Stomach (tissue), 8 donors: ENCODE measurements at regions not wholly inside any gene's neighbourhood (a gene's known extent, or its start where the extent isn't known, plus 50 kb on each side); places are given as distances from the start of the nearest gene placed in this dataset.

ENCODE experiments used
- DNase-seq, 2 donors: peaks; one replicate each; pipeline versions ENCODE4 v3.0.0 to v3.0.0-alpha.2; 2013 to 2019
- H3K27ac ChIP-seq, 5 donors: fragments of 200-600 bp in 4 of 5; sonication (generic) in 4 of 5; one replicate each; pipeline ENCODE4 v1.5.1; 2013 to 2019; ENCODE audit warnings: mild to moderate bottlenecking in 1 of 5, moderate library complexity in 1 of 5
- H3K27me3 ChIP-seq, 3 donors: fragments of 200-600 bp; sonication (generic); one replicate each; pipeline ENCODE4 v1.5.1; 2017 to 2019; ENCODE audit warnings: mixed run types in 1 of 3
- H3K36me3 ChIP-seq, 4 donors: fragments of 200-600 bp; sonication (generic); 1 replicate in 3 of 4; 2 replicates in 1 of 4; pipeline ENCODE4 v1.5.1; 2016 to 2019
- H3K4me1 ChIP-seq, 4 donors: fragments of 200-600 bp; sonication (generic); one replicate each; pipeline ENCODE4 v1.5.1; 2016 to 2019
- H3K4me3 ChIP-seq, 4 donors: fragments of 200-600 bp; sonication (generic) in 3 of 4; one replicate each; pipeline ENCODE4 v1.5.1; 2016 to 2019; ENCODE audit warnings: mild to moderate bottlenecking in 1 of 4
- H3K9me3 ChIP-seq, 4 donors: fragments of 200-600 bp; sonication (generic); one replicate each; pipeline ENCODE4 v1.5.1; 2016 to 2019
- EP300 ChIP-seq: sonication (generic); formaldehyde crosslinking; IDR thresholded peaks from one replicate; pipeline ENCODE4 v1.6.1; 2017; ENCODE audit warnings: antibody characterized with exemption
- POLR2A ChIP-seq, 4 donors: fragments of 450-650 bp; IDR thresholded peaks; one replicate each; pipeline ENCODE4 v1.6.1; 2016; ENCODE audit warnings: antibody characterized with exemption in 4 of 4, control low read depth in 2 of 4, mild to moderate bottlenecking in 1 of 4, moderate library complexity in 1 of 4
- POLR2AphosphoS5 ChIP-seq, 3 donors: sonication (generic); formaldehyde crosslinking; IDR thresholded peaks; one replicate each; pipeline ENCODE4 v1.6.1; 2016; ENCODE audit warnings: antibody characterized with exemption in 3 of 3
- WGBS, 5 donors: extraction: QIAGEN DNeasy Blood & Tissue Kit in 3 of 5; methylation state at CpG; one replicate each; pipeline versions ENCODE4 v1.1.5 to v1.1.7; 2013 to 2018; 5-methylcytosine and 5-hydroxymethylcytosine counted together
- intact Hi-C: fragments of 100-400 bp; cut with DNase I; formaldehyde crosslinking; loops from one replicate; pipeline ENCODE4 v1.15.1; 2023; ENCODE audit warnings: low total_unique reads
- TF ChIP-seq, protein P1 (sequence below), 7 experiments: fragments of 450-650 bp in 4 of 7; fragments of 200-600 bp in 3 of 7; sonication (generic) in 3 of 7; IDR thresholded peaks; one replicate each; pipeline ENCODE4 v1.5.1; 2016 to 2019; ENCODE audit warnings: antibody characterized with exemption in 7 of 7, control low read depth in 2 of 7, mild to moderate bottlenecking in 1 of 7
- donor health status: healthy with polysubstance abuse.
- donor health status: Bipolar disorder and iron deficiency.
- donor health status: healthy.

DNA sequence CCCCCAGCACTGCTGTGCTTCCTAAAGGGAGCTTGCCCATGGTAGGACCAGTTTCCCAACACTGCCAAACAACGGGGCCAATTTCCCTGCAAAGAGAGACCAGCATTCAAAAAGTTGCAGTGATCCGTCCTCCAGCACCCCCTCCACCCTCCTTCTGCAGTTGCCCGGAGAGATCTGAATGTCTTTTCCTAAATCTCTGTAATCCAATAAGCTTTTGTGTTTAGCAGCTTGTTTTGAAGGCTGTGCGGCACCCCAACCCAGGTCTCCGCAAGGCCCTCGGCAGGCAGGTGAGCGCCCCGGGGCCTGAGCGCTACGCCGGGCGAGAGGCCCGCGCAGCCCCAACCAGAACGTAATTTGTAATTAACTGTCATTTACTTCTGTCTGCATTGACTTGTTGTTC is 366.9 kb upstream of the IRX2 start:
- H3K4me1 ChIP-seq: no peaks in the 10 kb centered on the region

DNA sequence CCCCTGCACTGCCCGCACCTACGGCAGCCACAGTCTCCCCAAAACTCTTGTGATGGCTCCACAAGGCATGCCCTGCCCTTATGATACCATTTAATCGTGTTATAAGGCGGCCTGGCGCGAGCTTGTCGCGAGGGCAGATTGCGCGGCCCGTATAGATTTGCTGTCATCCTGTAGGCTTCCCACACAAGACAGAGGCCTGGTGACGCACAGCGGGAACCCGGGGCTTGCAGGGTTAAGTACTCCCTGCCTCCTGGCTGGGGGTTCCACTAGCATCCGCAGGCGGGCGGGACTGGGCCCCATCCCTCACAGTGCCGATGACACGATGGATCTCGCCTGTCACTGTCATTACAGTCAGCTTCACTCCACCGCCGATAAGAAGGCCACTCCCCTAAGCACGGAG is 364.9 kb upstream of the IRX2 start:
- no peak overlapping the region for H3K4me3 ChIP-seq
- intact Hi-C loops: no loop called here
- TF ChIP-seq POLR2AphosphoS5 (IDR thresholded peaks at IDR 0.05): no peak
- TF ChIP-seq, protein P1, sequence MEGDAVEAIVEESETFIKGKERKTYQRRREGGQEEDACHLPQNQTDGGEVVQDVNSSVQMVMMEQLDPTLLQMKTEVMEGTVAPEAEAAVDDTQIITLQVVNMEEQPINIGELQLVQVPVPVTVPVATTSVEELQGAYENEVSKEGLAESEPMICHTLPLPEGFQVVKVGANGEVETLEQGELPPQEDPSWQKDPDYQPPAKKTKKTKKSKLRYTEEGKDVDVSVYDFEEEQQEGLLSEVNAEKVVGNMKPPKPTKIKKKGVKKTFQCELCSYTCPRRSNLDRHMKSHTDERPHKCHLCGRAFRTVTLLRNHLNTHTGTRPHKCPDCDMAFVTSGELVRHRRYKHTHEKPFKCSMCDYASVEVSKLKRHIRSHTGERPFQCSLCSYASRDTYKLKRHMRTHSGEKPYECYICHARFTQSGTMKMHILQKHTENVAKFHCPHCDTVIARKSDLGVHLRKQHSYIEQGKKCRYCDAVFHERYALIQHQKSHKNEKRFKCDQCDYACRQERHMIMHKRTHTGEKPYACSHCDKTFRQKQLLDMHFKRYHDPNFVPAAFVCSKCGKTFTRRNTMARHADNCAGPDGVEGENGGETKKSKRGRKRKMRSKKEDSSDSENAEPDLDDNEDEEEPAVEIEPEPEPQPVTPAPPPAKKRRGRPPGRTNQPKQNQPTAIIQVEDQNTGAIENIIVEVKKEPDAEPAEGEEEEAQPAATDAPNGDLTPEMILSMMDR (IDR thresholded peaks at IDR 0.05): no peak
- no peak for TF ChIP-seq EP300
- no peak for TF ChIP-seq POLR2A (IDR thresholded peaks at IDR 0.05)
- no peaks in the 10 kb centered on the region for H3K4me1 ChIP-seq
- no peaks in the 10 kb centered on the region for H3K36me3 ChIP-seq
- peaks cover 0 to 77% (median 20%) of the 10 kb centered on the region in 3 donors for H3K27me3 ChIP-seq
- H3K9me3 ChIP-seq: peaks cover 0 to 6% (median 4%) of the 10 kb centered on the region in 4 donors
- DNase-seq: no peak
- H3K27ac ChIP-seq: no peak overlapping the region
- 15 to 24% (median 20%) methylated on average over 21 to 23 of the region's 23 CpGs for WGBS, 5 donors

More for the DNA sequence above, 366.9 kb upstream of the IRX2 start:
- Histone ChIP-seq H3K4me3 (no peak overlapping the region), H3K9me3 (peaks cover 0 to 6% (median 2%) of the 10 kb centered on the region in 4 donors), H3K36me3 (no peaks in the 10 kb centered on the region), H3K27ac (no peak overlapping the region), H3K27me3 (peaks cover 0 to 85% (median 28%) of the 10 kb centered on the region in 3 donors)
- DNase-seq: no peak
- TF ChIP-seq POLR2A (IDR thresholded peaks at IDR 0.05) (no peak), EP300 (no peak), POLR2AphosphoS5 (IDR thresholded peaks at IDR 0.05) (no peak)
- TF ChIP-seq, protein P1 (IDR thresholded peaks at IDR 0.05): no peak
- intact Hi-C loops: no loop called here
- WGBS, 5 donors: 57 to 73% (median 57%) methylated on average over 15 of the region's 15 CpGs

DNA sequence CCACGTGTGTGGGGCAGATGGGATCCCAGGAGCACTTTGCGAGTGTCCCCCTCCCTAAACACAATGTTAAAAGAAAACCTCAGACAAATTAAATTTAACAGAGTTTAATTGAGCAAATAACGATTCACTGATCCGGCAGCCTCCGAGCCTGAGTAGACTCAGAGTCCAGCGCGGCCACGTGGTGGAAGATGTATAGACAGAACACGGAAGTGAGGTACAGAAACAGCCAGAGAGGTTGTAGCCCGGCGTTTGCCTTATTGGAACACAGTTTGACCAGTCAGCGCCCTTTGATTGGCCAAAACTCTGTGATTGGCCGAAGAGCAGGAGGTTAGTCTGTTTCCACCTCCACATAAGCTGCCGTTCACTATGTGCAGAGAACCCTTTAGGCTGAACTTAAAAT is 363.0 kb upstream of the IRX2 start:
- Histone ChIP-seq H3K36me3 (no peaks in the 10 kb centered on the region), H3K9me3 (peaks cover 0 to 6% (median 4%) of the 10 kb centered on the region in 4 donors), H3K4me1 (no peaks in the 10 kb centered on the region), H3K4me3 (no peak overlapping the region), H3K27ac (no peak overlapping the region), H3K27me3 (peaks cover 0 to 61% (median 13%) of the 10 kb centered on the region in 3 donors)
- no peak for DNase-seq
- intact Hi-C loops: no loop called here
- 89 to 96% (median 92%) methylated on average over 14 of the region's 14 CpGs for WGBS, 5 donors
- TF ChIP-seq EP300 (no peak), POLR2A (IDR thresholded peaks at IDR 0.05) (no peak), POLR2AphosphoS5 (IDR thresholded peaks at IDR 0.05) (no peak)
- TF ChIP-seq, protein P1 (IDR thresholded peaks at IDR 0.05): no peak

DNA sequence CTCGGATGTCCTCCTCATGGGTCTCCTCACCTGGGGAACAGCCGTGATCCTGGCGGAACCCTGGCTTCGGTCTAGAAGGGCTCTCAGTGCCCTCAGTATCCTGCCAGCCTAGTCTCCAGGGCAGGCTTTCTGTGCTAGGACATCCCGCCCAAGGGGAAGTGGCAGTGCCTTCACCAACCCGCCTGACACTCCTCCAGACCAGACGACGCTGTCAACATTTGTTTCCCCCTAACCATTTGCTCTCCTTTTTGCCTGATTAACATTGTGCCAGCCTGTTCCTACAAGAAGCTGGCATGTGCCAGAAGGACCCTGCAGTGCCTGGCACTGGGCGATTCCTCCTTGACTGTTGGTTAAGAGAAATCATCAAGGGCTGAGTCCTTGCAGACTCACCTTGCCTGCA is 358.9 kb upstream of the IRX2 start:
- no peaks in the 10 kb centered on the region for H3K36me3 ChIP-seq
- TF ChIP-seq POLR2A (IDR thresholded peaks at IDR 0.05): no peak
- TF ChIP-seq POLR2AphosphoS5 (IDR thresholded peaks at IDR 0.05): no peak
- TF ChIP-seq, protein P1 (IDR thresholded peaks at IDR 0.05): no peak
- no peak for TF ChIP-seq EP300
- H3K4me1 ChIP-seq: no peaks in the 10 kb centered on the region
- peaks cover 0 to 52% (median 0%) of the 10 kb centered on the region in 3 donors for H3K27me3 ChIP-seq
- no peak overlapping the region for H3K4me3 ChIP-seq
- WGBS, 5 donors: 86 to 95% (median 89%) methylated on average over 2 to 9 of the region's 9 CpGs
- no peak for DNase-seq
- H3K9me3 ChIP-seq: peaks cover 0 to 6% (median 4%) of the 10 kb centered on the region in 4 donors
- no peak overlapping the region for H3K27ac ChIP-seq
- intact Hi-C loops: no loop called here
